ENCODE measurements at regions not wholly inside any gene's neighbourhood (a gene's known extent, or its start where the extent isn't known, plus 50 kb on each side); places are given as distances from the start of the nearest gene placed in this dataset.

DNA sequence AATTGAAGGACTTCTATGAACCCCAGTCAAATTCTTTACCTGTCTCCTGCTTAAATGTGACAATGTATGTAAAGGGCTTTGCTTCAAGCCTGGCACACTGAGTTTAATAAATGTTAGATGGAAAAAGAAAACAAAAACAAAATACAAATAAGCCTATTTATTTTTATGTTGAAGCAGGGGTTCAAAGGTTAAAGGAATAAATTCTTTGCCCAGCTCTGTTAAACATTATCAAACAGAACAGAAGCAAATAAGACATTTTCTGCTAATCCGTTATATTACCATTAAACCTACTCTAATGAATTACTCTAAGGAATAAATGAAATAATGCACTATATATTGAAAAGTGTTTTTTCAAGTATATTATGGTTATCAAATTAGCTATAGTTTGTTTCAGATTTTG lies 182.5 kb upstream of the CEP162 start:
- no peaks in the 10 kb centered on the region for H3K79me2 ChIP-seq (ENCODE audit: control insufficient read depth, insufficient read depth, low read length)
- no peaks in the 10 kb centered on the region for H3K27me3 ChIP-seq (ENCODE audit: control insufficient read depth, extremely low read depth, insufficient read depth, low read length)
- H3K9ac ChIP-seq (ENCODE audit: control insufficient read depth, extremely low read depth, insufficient read depth, low read length), result no peak overlapping the region
- H2AFZ ChIP-seq (ENCODE audit: control insufficient read depth, low read length), result no peak overlapping the region
- FAIRE-seq (no peak), DNase-seq (ENCODE audit: low read depth, low spot score) (no peak)
- no peaks in the 10 kb centered on the region for H3K36me3 ChIP-seq (ENCODE audit: control insufficient read depth in 2 of 2, extremely low read depth in 1 of 2, insufficient read depth in 2 of 2, low read length in 2 of 2)
- H3K4me3 ChIP-seq (ENCODE audit: control insufficient read depth in 2 of 3, extremely low read depth in 1 of 3, insufficient read depth in 2 of 3, low read depth in 1 of 3, low read length in 3 of 3), result no peak overlapping the region
- no peaks in the 10 kb centered on the region for H3K9me1 ChIP-seq (ENCODE audit: control insufficient read depth, extremely low read depth, insufficient read depth, low read length)
- H3K9me3 ChIP-seq (ENCODE audit: control insufficient read depth, low read depth, low read length), result no peaks in the 10 kb centered on the region
- H3K4me1 ChIP-seq (ENCODE audit: control insufficient read depth, extremely low read depth, insufficient read depth, low read length), result no peaks in the 10 kb centered on the region
- TF ChIP-seq EZH2 (IDR thresholded peaks at IDR 0.05; ENCODE audit: low read length), result no peak
- dilution Hi-C loops (cut with MboI; ENCODE audit: extremely low pct_ligation_motif_present, low sequenced_read_pairs), result no loop called here
- no peak overlapping the region for H3K4me2 ChIP-seq (ENCODE audit: control insufficient read depth, extremely low read depth, insufficient read depth, low read depth, low read length)
- H4K20me1 ChIP-seq (ENCODE audit: control insufficient read depth, extremely low read depth, insufficient read depth, low read length), result no peaks in the 10 kb centered on the region
- no peak overlapping the region for H3K27ac ChIP-seq (ENCODE audit: control insufficient read depth, insufficient read depth, low read length)

DNA sequence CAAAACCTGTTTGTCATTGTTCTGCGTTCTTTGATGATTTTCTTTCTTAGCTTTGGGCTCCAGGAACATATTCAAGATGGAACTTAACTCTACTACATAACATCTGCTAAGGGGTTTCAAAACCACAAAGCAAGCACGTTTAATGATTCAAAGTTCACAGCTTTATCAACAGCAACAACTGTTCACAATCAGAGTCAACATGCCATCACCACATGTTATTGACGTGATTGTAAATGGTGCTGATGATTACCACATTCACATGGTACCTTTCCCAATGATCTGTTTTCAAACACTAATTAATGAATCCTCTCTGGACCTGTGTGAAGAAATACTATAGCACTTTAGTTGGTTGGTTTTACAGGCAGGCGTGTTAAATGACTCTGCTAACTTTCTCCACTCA lies 180.6 kb upstream of the CEP162 start:
- DNase-seq (ENCODE audit: low read depth, low spot score) (no peak), FAIRE-seq (no peak)
- Histone ChIP-seq H3K4me2 (ENCODE audit: control insufficient read depth, extremely low read depth, insufficient read depth, low read depth, low read length) (no peak overlapping the region), H3K79me2 (ENCODE audit: control insufficient read depth, insufficient read depth, low read length) (no peaks in the 10 kb centered on the region), H3K9me3 (ENCODE audit: control insufficient read depth, low read depth, low read length) (no peaks in the 10 kb centered on the region), H4K20me1 (ENCODE audit: control insufficient read depth, extremely low read depth, insufficient read depth, low read length) (no peaks in the 10 kb centered on the region), H3K27me3 (ENCODE audit: control insufficient read depth, extremely low read depth, insufficient read depth, low read length) (no peaks in the 10 kb centered on the region), H3K9me1 (ENCODE audit: control insufficient read depth, extremely low read depth, insufficient read depth, low read length) (no peaks in the 10 kb centered on the region), H3K36me3 (ENCODE audit: control insufficient read depth in 2 of 2, extremely low read depth in 1 of 2, insufficient read depth in 2 of 2, low read length in 2 of 2) (no peaks in the 10 kb centered on the region), H2AFZ (ENCODE audit: control insufficient read depth, low read length) (no peak overlapping the region), H3K4me1 (ENCODE audit: control insufficient read depth, extremely low read depth, insufficient read depth, low read length) (no peaks in the 10 kb centered on the region), H3K27ac (ENCODE audit: control insufficient read depth, insufficient read depth, low read length) (no peak overlapping the region), H3K9ac (ENCODE audit: control insufficient read depth, extremely low read depth, insufficient read depth, low read length) (no peak overlapping the region), H3K4me3 (ENCODE audit: control insufficient read depth in 2 of 3, extremely low read depth in 1 of 3, insufficient read depth in 2 of 3, low read depth in 1 of 3, low read length in 3 of 3) (no peak overlapping the region)
- dilution Hi-C loops (cut with MboI; ENCODE audit: extremely low pct_ligation_motif_present, low sequenced_read_pairs), result no loop called here
- no peak for TF ChIP-seq EZH2 (IDR thresholded peaks at IDR 0.05; ENCODE audit: low read length)
- TF ChIP-seq, protein P1, sequence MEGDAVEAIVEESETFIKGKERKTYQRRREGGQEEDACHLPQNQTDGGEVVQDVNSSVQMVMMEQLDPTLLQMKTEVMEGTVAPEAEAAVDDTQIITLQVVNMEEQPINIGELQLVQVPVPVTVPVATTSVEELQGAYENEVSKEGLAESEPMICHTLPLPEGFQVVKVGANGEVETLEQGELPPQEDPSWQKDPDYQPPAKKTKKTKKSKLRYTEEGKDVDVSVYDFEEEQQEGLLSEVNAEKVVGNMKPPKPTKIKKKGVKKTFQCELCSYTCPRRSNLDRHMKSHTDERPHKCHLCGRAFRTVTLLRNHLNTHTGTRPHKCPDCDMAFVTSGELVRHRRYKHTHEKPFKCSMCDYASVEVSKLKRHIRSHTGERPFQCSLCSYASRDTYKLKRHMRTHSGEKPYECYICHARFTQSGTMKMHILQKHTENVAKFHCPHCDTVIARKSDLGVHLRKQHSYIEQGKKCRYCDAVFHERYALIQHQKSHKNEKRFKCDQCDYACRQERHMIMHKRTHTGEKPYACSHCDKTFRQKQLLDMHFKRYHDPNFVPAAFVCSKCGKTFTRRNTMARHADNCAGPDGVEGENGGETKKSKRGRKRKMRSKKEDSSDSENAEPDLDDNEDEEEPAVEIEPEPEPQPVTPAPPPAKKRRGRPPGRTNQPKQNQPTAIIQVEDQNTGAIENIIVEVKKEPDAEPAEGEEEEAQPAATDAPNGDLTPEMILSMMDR (optimal IDR thresholded peaks at IDR 0.05 in 1 of 3, IDR thresholded peaks at IDR 0.05 in 1 of 3, conservative IDR thresholded peaks at IDR 0.05 in 1 of 3; ENCODE audit: extremely low read depth in 1 of 3, insufficient read depth in 2 of 3, low read length in 3 of 3), result no peak

DNA sequence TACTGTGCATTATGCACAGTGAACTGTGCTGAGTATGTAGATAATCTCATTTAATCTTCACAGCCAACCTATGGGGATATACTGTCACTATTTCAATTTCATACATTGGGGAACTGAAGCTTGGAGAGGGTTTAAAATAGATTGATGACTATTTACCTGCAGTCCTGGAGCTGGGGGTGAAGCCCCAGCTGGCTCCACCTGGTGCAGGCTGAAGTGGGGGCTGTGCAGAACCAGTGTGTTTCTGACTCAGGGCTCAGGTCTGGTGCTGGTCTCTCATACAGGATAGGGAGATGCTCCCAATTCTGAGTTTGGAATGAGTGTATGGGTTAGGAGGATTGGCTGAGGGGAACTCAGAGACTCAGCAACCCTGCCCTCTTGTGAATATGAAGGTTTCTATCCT lies 176.1 kb upstream of the CEP162 start:
- Histone ChIP-seq H3K4me2 (ENCODE audit: control insufficient read depth, extremely low read depth, insufficient read depth, low read depth, low read length) (no peak overlapping the region), H3K9me3 (ENCODE audit: control insufficient read depth, low read depth, low read length) (no peaks in the 10 kb centered on the region), H3K27ac (ENCODE audit: control insufficient read depth, insufficient read depth, low read length) (no peak overlapping the region), H3K36me3 (ENCODE audit: control insufficient read depth in 2 of 2, extremely low read depth in 1 of 2, insufficient read depth in 2 of 2, low read length in 2 of 2) (no peaks in the 10 kb centered on the region), H3K9ac (ENCODE audit: control insufficient read depth, extremely low read depth, insufficient read depth, low read length) (no peak overlapping the region), H4K20me1 (ENCODE audit: control insufficient read depth, extremely low read depth, insufficient read depth, low read length) (no peaks in the 10 kb centered on the region), H3K9me1 (ENCODE audit: control insufficient read depth, extremely low read depth, insufficient read depth, low read length) (no peaks in the 10 kb centered on the region), H2AFZ (ENCODE audit: control insufficient read depth, low read length) (no peak overlapping the region), H3K4me3 (ENCODE audit: control insufficient read depth in 2 of 3, extremely low read depth in 1 of 3, insufficient read depth in 2 of 3, low read depth in 1 of 3, low read length in 3 of 3) (no peak overlapping the region), H3K79me2 (ENCODE audit: control insufficient read depth, insufficient read depth, low read length) (no peaks in the 10 kb centered on the region), H3K27me3 (ENCODE audit: control insufficient read depth, extremely low read depth, insufficient read depth, low read length) (no peaks in the 10 kb centered on the region), H3K4me1 (ENCODE audit: control insufficient read depth, extremely low read depth, insufficient read depth, low read length) (no peaks in the 10 kb centered on the region)
- dilution Hi-C loops (cut with MboI; ENCODE audit: extremely low pct_ligation_motif_present, low sequenced_read_pairs), result no loop called here
- TF ChIP-seq, protein P1 (optimal IDR thresholded peaks at IDR 0.05 in 1 of 3, IDR thresholded peaks at IDR 0.05 in 1 of 3, conservative IDR thresholded peaks at IDR 0.05 in 1 of 3; ENCODE audit: extremely low read depth in 1 of 3, insufficient read depth in 2 of 3, low read length in 3 of 3), result no peak
- TF ChIP-seq EZH2 (IDR thresholded peaks at IDR 0.05; ENCODE audit: low read length), result no peak
- DNase-seq (ENCODE audit: low read depth, low spot score), result no peak
- FAIRE-seq, result no peak

Measured in keratinocyte (primary cell).